Subcutaneous abdominal adipose tissue (tissue), 5 donors: ENCODE measurements at regions not wholly inside any gene's neighbourhood (a gene's known extent, or its start where the extent isn't known, plus 50 kb on each side); places are given as distances from the start of the nearest gene placed in this dataset.

Experiments used
- H3K27ac ChIP-seq: one replicate; pipeline ENCODE4 v1.7.0; 2013; ENCODE audit warnings: low read depth, mild to moderate bottlenecking, inconsistent platforms, low read length, moderate library complexity
- H3K27me3 ChIP-seq, 5 donors: one replicate each; pipeline ENCODE4 v1.7.0; 2013; ENCODE audit warnings: low read length in 5 of 5, inconsistent platforms in 1 of 5; ENCODE audit not compliant: control insufficient read depth in 5 of 5, insufficient read depth in 4 of 5
- H3K36me3 ChIP-seq, 5 donors: one replicate each; pipeline ENCODE4 v1.7.0; 2013; ENCODE audit warnings: low read length in 5 of 5; ENCODE audit not compliant: control insufficient read depth in 5 of 5, insufficient read depth in 5 of 5
- H3K4me1 ChIP-seq, 5 donors: one replicate each; pipeline ENCODE4 v1.7.0; 2013; ENCODE audit warnings: low read length in 5 of 5, mild to moderate bottlenecking in 3 of 5, moderate library complexity in 1 of 5; ENCODE audit not compliant: control insufficient read depth in 5 of 5, insufficient read depth in 5 of 5
- H3K4me3 ChIP-seq, 5 donors: one replicate each; pipeline ENCODE4 v1.7.0; 2013; ENCODE audit warnings: low read length in 5 of 5, low read depth in 1 of 5
- H3K9ac ChIP-seq, 5 donors: one replicate each; pipeline ENCODE4 v1.7.0; 2013; ENCODE audit warnings: low read length in 5 of 5, mild to moderate bottlenecking in 4 of 5, moderate library complexity in 3 of 5
- H3K9me3 ChIP-seq, 5 donors: one replicate each; pipeline ENCODE4 v1.7.0; 2013; ENCODE audit warnings: low read length in 5 of 5; ENCODE audit not compliant: control insufficient read depth in 5 of 5
- donor health status: healthy.
- donor health status: healthy.
- donor health status: healthy.
- donor health status: healthy.
- donor health status: healthy.

- H3K27ac ChIP-seq, result no peak overlapping the region
- H3K36me3 ChIP-seq, result no peaks in the 10 kb centered on the region
- no peaks in the 10 kb centered on the region for H3K4me1 ChIP-seq
- H3K27me3 ChIP-seq, result no peaks in the 10 kb centered on the region
- no peak overlapping the region for H3K4me3 ChIP-seq
- no peak overlapping the region for H3K9ac ChIP-seq
- peaks cover 0 to 4% (median 0%) of the 10 kb centered on the region in 5 donors for H3K9me3 ChIP-seq
Observed at GRCh38 chr4:166546009-166546408, 673.0 kb downstream of the TLL1 start.

DNA sequence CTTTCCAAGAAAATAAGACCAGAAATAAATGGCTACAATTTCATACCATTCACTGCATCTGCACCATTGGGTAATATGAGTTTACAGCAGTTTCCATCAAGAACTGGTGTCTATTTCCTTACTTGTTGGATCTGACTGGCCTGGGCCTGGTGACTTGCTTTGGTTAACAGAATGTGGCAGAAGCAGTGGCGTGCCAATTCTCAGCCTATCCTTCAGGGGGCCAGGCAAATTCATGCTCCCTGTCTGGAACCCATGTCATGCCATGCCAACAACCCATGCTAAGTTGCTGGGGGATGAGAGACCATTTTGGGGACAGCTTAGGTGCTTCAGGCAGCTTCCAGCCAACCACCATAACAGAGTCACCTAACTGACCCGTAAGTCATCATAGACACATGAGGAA is 656.7 kb downstream of the SPOCK3 start:
- no peaks in the 10 kb centered on the region for H3K36me3 ChIP-seq
- no peak overlapping the region for H3K4me3 ChIP-seq
- no peak overlapping the region for H3K9ac ChIP-seq
- no peak overlapping the region for H3K27ac ChIP-seq
- no peaks in the 10 kb centered on the region for H3K4me1 ChIP-seq
- peaks cover 0 to 3% (median 0%) of the 10 kb centered on the region in 5 donors for H3K9me3 ChIP-seq
- H3K27me3 ChIP-seq, result no peaks in the 10 kb centered on the region

DNA sequence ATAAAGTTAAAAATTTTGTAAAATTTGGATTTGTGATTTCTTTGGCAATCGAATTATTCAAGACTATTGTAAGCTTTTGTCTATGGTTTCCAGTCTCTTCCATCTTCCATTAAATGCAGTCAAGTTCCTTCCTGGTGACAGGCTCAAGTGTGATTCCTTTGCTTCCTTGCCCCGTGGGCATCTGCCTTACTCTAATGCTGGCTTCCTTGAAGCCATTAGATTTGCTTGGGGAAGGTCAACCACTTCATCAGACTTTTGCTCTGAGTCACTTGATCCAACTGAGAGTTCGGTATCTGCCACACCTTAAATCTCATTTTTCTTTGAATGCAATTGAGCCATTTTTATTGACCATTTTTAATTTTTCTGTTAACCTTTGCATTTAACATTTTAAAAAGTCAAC is 648.8 kb downstream of the SPOCK3 start:
- H3K27me3 ChIP-seq, result no peaks in the 10 kb centered on the region
- H3K4me1 ChIP-seq, result no peaks in the 10 kb centered on the region
- H3K27ac ChIP-seq, result no peak overlapping the region
- no peak overlapping the region for H3K9ac ChIP-seq
- no peaks in the 10 kb centered on the region for H3K9me3 ChIP-seq
- no peak overlapping the region for H3K4me3 ChIP-seq
- no peaks in the 10 kb centered on the region for H3K36me3 ChIP-seq

GRCh38 chr4:166594326-166594946 is 639.9 kb downstream of the SPOCK3 start:
- Histone ChIP-seq H3K9ac (no peak overlapping the region), H3K27ac (no peak overlapping the region), H3K4me1 (no peaks in the 10 kb centered on the region), H3K4me3 (no peak overlapping the region), H3K36me3 (no peaks in the 10 kb centered on the region), H3K27me3 (no peaks in the 10 kb centered on the region), H3K9me3 (no peaks in the 10 kb centered on the region)

GRCh38 chr4:166600264-166600663 is 634.0 kb downstream of the SPOCK3 start:
- H3K27ac ChIP-seq, result no peak overlapping the region
- H3K36me3 ChIP-seq, result no peaks in the 10 kb centered on the region
- H3K9ac ChIP-seq, result no peak overlapping the region
- H3K27me3 ChIP-seq, result no peaks in the 10 kb centered on the region
- H3K9me3 ChIP-seq, result no peaks in the 10 kb centered on the region
- no peaks in the 10 kb centered on the region for H3K4me1 ChIP-seq
- no peak overlapping the region for H3K4me3 ChIP-seq

- Histone ChIP-seq H3K4me3 (no peak overlapping the region), H3K27me3 (no peaks in the 10 kb centered on the region), H3K4me1 (no peaks in the 10 kb centered on the region), H3K9ac (no peak overlapping the region), H3K36me3 (no peaks in the 10 kb centered on the region), H3K9me3 (no peaks in the 10 kb centered on the region), H3K27ac (no peak overlapping the region)
Observed at GRCh38 chr4:166602068-166602467, 632.2 kb downstream of the SPOCK3 start.

GRCh38 chr4:166622425-166622977 is 611.8 kb downstream of the SPOCK3 start:
- Histone ChIP-seq H3K36me3 (no peaks in the 10 kb centered on the region), H3K4me1 (no peaks in the 10 kb centered on the region), H3K4me3 (no peak overlapping the region), H3K27me3 (no peaks in the 10 kb centered on the region), H3K27ac (no peak overlapping the region), H3K9me3 (no peaks in the 10 kb centered on the region), H3K9ac (no peak overlapping the region)

- H3K4me1 ChIP-seq, result no peaks in the 10 kb centered on the region
- H3K27ac ChIP-seq, result no peak overlapping the region
- H3K27me3 ChIP-seq, result no peaks in the 10 kb centered on the region
- H3K9me3 ChIP-seq, result no peaks in the 10 kb centered on the region
- no peak overlapping the region for H3K4me3 ChIP-seq
- no peaks in the 10 kb centered on the region for H3K36me3 ChIP-seq
- H3K9ac ChIP-seq, result no peak overlapping the region
Observed at GRCh38 chr4:166625018-166625637, 609.2 kb downstream of the SPOCK3 start.

DNA sequence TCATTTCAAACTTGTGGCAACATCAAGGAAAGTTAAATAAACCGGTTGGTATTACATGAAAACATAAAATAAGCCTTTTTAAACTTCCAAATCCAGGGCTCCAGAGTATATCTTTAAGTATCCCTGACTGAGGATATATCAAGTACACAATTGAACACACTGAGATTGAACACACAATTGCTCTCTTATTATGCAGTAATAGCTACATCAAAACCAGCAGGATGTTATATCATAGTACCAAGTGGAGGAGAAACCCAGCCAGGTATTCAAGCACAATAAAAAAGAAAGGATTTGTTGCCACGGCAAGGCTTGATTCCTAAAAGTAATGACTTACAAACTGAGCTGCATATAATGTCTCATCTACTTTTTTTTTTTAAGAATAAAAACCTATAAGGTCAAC is 605.8 kb downstream of the SPOCK3 start:
- Histone ChIP-seq H3K4me1 (no peaks in the 10 kb centered on the region), H3K27me3 (no peaks in the 10 kb centered on the region), H3K9ac (no peak overlapping the region), H3K36me3 (no peaks in the 10 kb centered on the region), H3K4me3 (no peak overlapping the region), H3K27ac (no peak overlapping the region), H3K9me3 (no peaks in the 10 kb centered on the region)

DNA sequence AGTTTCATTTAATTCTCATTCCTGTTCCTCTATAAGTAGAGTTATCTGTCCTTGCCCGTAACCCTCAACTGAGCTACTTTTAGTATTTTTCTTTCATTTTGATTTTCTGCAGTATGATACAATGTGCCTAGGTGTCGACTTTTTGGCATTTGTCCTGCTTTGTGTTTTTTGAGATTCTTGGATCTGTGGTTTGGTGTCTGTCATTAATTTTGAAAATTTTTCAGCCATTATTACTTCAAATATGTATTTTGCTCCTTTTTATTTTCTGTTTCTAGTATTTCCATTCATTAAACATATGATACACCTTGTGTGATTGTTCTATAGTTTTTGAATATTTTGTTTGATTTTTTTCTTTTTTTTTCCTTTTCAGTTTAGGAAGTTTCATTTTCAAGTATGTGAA is 598.9 kb downstream of the SPOCK3 start:
- Histone ChIP-seq H3K4me1 (no peaks in the 10 kb centered on the region), H3K4me3 (no peak overlapping the region), H3K27ac (no peak overlapping the region), H3K27me3 (no peaks in the 10 kb centered on the region), H3K36me3 (no peaks in the 10 kb centered on the region), H3K9me3 (peaks cover 0 to 5% (median 3%) of the 10 kb centered on the region in 5 donors), H3K9ac (no peak overlapping the region)
